CD4-positive, alpha-beta memory T cell (primary cell): ENCODE measurements at regions not wholly inside any gene's neighbourhood (a gene's known extent, or its start where the extent isn't known, plus 50 kb on each side); places are given as distances from the start of the nearest gene placed in this dataset.

Source experiments
- CTCF ChIA-PET: fragments of 350-600 bp; sonication (Branson Sonifier 250); formaldehyde crosslinking; loops from one replicate; lab custom pipeline; 2021; ENCODE audit warnings: inconsistent platforms; ENCODE audit not compliant: partially characterized antibody; lab: Charles Lee
- POLR2A ChIA-PET: fragments of 350-600 bp; sonication (Branson Sonifier 250); formaldehyde crosslinking; loops from one replicate; lab custom pipeline; 2021; ENCODE audit not compliant: partially characterized antibody; lab: Charles Lee
- DNase-seq, 5 donors: peaks; one replicate each; pipeline versions ENCODE4 v3.0.0 to v3.0.0-alpha.2; 2020 to 2022; ENCODE audit warnings: mixed read lengths in 1 of 5
- H3K27ac ChIP-seq: one replicate; pipeline ENCODE4 v1.7.0; 2013; ENCODE audit warnings: low read depth, low read length
- H3K27me3 ChIP-seq: 2 replicates; pipeline ENCODE4 v1.7.0; 2013; ENCODE audit warnings: mild to moderate bottlenecking, low read length, moderate library complexity; ENCODE audit not compliant: insufficient read depth
- H3K36me3 ChIP-seq: 2 replicates; pipeline ENCODE4 v1.7.0; 2013; ENCODE audit warnings: mild to moderate bottlenecking, low read length, moderate library complexity; ENCODE audit not compliant: insufficient read depth
- H3K4me1 ChIP-seq: 2 replicates; pipeline ENCODE4 v1.7.0; 2013; ENCODE audit warnings: mild to moderate bottlenecking, low read length, moderate library complexity; ENCODE audit not compliant: insufficient read depth
- H3K4me3 ChIP-seq, 2 donors: one replicate each; pipeline ENCODE4 v1.7.0; 2013; ENCODE audit warnings: low read length in 2 of 2, mild to moderate bottlenecking in 1 of 2
- H3K9me3 ChIP-seq, 2 donors: one replicate each; pipeline ENCODE4 v1.7.0; 2013; ENCODE audit warnings: low read length in 2 of 2, control low read depth in 1 of 2; ENCODE audit not compliant: control insufficient read depth in 1 of 2
- H3K27ac Mint-ChIP-seq, 7 donors: one replicate each; pipeline ENCODE4 v1.8.0; 2020 to 2021; ENCODE audit warnings: mixed read lengths in 7 of 7, mild to moderate bottlenecking in 6 of 7, inconsistent platforms in 3 of 7, moderate library complexity in 3 of 7
- H3K27me3 Mint-ChIP-seq, 2 donors: one replicate each; pipeline ENCODE4 v1.8.0; 2020 to 2021; ENCODE audit warnings: mixed read lengths in 2 of 2
- H3K36me3 Mint-ChIP-seq, 2 donors: one replicate each; pipeline ENCODE4 v1.8.0; 2020 to 2021; ENCODE audit warnings: mixed read lengths in 2 of 2, inconsistent platforms in 1 of 2, mild to moderate bottlenecking in 1 of 2
- H3K4me1 Mint-ChIP-seq, 4 donors: one replicate each; pipeline ENCODE4 v1.8.0; 2020 to 2021; ENCODE audit warnings: mixed read lengths in 4 of 4, mild to moderate bottlenecking in 1 of 4
- H3K4me3 Mint-ChIP-seq, 8 donors: one replicate each; pipeline ENCODE4 v1.8.0; 2020 to 2021; ENCODE audit warnings: mixed read lengths in 8 of 8, mild to moderate bottlenecking in 7 of 8, moderate library complexity in 6 of 8, inconsistent platforms in 3 of 8
- H3K9me3 Mint-ChIP-seq, 8 donors: one replicate each; pipeline ENCODE4 v1.8.0; 2020 to 2021; ENCODE audit warnings: mixed read lengths in 8 of 8, mild to moderate bottlenecking in 5 of 8, inconsistent platforms in 3 of 8, moderate library complexity in 1 of 8
- intact Hi-C: fragments of 100-400 bp; cut with micrococcal nuclease; formaldehyde crosslinking; loops from one replicate; pipeline ENCODE4 v1.15.1; 2023

DNA sequence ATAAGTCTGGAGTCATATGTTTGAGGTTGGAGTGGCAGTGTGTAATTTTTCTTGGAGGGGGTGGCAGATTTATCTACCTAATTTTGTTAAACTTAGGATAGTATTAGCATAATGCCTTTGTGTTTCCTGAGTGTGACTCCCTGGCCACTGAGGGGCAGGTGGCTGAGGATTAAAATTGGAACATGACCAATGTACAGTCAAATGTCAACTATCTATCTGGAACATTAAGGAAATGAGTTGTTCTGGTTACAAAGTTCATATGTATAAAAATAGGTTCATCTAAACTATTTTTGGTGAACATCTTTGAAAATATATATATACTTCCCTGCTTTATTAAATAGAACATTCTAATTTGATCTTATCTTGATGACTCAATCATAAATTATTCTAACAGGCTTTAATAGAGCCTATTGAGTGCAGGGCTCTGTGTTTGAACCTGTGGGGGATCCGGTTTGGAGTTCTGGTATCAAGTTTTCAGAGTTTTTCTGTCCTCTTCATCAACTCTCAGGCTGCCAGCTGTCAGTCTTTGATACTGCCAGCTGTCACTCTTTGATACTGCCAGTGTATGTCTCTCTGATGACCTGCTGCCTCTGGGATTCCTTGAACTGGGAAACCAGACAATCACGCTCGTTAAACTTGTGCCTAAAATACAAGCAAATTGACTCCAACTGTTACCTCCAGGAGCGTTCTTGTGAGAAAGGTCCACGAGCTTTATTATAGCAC lies 309.6 kb downstream of the METTL15 start:
- Mint-ChIP-seq H3K36me3 (no peaks in the 10 kb centered on the region), H3K4me3 (no peak overlapping the region), H3K27me3 (no peaks in the 10 kb centered on the region), H3K27ac (no peak overlapping the region), H3K9me3 (peaks cover 4 to 21% (median 11%) of the 10 kb centered on the region in 8 donors), H3K4me1 (no peaks in the 10 kb centered on the region)
- no peaks in the 10 kb centered on the region for H3K27me3 ChIP-seq
- no peaks in the 10 kb centered on the region for H3K36me3 ChIP-seq
- H3K4me3 ChIP-seq: no peak overlapping the region
- intact Hi-C loops: no loop called here
- H3K4me1 ChIP-seq: no peaks in the 10 kb centered on the region
- H3K27ac ChIP-seq: no peak overlapping the region
- CTCF ChIA-PET: no interaction called here
- no peak for DNase-seq
- POLR2A ChIA-PET: no interaction called here
- no peaks in the 10 kb centered on the region for H3K9me3 ChIP-seq

DNA sequence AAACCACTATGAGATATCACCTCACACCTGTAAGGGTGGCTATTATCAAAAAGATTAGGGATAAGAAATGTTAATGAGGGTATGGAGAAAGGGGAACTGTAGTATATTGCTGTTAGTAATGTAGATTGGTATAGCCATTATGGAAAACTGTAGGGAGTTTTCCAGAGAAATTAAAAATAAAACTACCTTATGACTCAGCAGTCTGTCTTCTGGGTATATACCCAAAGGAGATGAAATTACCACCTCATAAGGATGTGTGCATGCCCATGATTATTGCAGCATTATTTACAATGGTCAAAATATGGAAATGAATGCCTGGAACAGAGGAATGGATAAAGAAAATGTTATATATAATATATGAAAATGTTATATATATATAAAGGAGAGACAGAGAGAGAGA lies 303.8 kb downstream of the METTL15 start:
- H3K4me3 Mint-ChIP-seq: no peak overlapping the region
- CTCF ChIA-PET: interaction anchor here (0.6 kb wide), 1 partner anchor 1389 kb away, joined by 4 read pairs; no protein-coding TSS in a partner anchor
- no peaks in the 10 kb centered on the region for H3K9me3 ChIP-seq
- H3K4me3 ChIP-seq: no peak overlapping the region
- no peaks in the 10 kb centered on the region for H3K4me1 ChIP-seq
- H3K36me3 Mint-ChIP-seq: no peaks in the 10 kb centered on the region
- no peak for DNase-seq
- POLR2A ChIA-PET: no interaction called here
- peaks cover 0 to 9% (median 6%) of the 10 kb centered on the region in 8 donors for H3K9me3 Mint-ChIP-seq
- no peaks in the 10 kb centered on the region for H3K27me3 Mint-ChIP-seq
- no peak overlapping the region for H3K27ac Mint-ChIP-seq
- intact Hi-C loops: no loop called here
- H3K4me1 Mint-ChIP-seq: no peaks in the 10 kb centered on the region
- no peak overlapping the region for H3K27ac ChIP-seq
- no peaks in the 10 kb centered on the region for H3K36me3 ChIP-seq
- H3K27me3 ChIP-seq: no peaks in the 10 kb centered on the region

DNA sequence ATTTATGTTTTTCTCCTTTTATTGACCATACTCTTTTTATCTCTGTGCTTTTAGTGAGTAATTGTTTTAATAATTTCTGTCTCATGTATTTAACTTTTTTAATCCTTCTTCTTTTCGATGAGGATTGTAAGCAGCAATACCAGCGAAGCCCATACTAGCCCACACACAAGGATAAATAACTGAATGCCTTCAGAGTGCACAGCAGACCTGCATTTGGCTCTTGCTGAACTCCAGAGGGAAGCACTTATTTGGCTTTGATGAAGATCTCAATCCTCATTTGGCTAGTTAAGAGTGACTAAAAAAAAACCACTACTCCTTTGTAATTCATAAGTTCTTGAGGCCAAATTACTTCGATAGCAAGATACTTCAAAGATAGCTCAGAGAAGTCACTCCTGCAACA lies 293.3 kb downstream of the METTL15 start:
- Mint-ChIP-seq H3K27ac (no peak overlapping the region), H3K36me3 (no peaks in the 10 kb centered on the region), H3K4me3 (no peak overlapping the region), H3K27me3 (peaks cover 0 to 2% of the 10 kb centered on the region in 2 donors), H3K9me3 (peaks cover 0 to 13% (median 3%) of the 10 kb centered on the region in 8 donors), H3K4me1 (no peaks in the 10 kb centered on the region)
- Histone ChIP-seq H3K36me3 (no peaks in the 10 kb centered on the region), H3K27me3 (no peaks in the 10 kb centered on the region), H3K9me3 (no peaks in the 10 kb centered on the region), H3K27ac (no peak overlapping the region), H3K4me3 (no peak overlapping the region), H3K4me1 (no peaks in the 10 kb centered on the region)
- CTCF ChIA-PET: no interaction called here
- intact Hi-C loops: no loop called here
- no peak for DNase-seq
- POLR2A ChIA-PET: no interaction called here

DNA sequence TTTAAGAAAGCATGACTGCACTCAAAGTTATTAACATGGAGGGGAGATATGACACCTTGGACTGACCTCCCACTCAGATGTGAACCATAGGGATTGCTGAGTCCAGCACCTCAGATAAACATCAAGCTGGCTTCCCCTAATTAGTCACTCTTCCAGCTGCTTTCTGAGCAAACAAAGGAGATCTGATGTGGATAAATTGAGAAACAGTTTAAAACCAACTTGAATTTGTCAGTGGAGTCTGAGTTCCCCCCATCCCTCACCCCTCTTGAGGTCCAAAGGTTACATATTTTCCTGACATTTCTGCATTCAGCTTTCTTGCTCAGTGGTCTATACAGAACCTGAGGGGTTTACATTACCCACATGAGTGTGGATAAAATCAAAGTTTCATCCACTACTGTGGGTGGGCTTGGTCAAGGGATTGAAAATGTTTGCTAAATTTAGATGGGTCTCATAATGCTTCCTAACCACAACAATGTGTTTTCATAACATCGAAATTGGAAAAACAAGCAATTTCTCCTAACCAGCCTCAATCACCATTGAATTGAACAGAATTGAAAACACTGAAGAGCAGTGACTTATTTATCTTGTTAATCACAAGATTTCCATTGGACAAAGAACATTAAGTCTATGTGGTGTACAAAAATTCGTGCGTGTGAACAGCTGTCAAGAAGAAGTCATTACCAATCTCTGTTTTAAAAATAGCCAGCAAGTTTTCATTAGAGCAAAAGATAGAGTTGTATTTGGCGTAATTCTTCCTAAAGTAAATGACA lies 292.3 kb downstream of the METTL15 start:
- DNase-seq: no peak
- no peak overlapping the region for H3K27ac ChIP-seq
- Mint-ChIP-seq H3K27me3 (peaks cover 0 to 2% of the 10 kb centered on the region in 2 donors), H3K9me3 (peaks cover 0 to 17% (median 5%) of the 10 kb centered on the region in 8 donors), H3K4me1 (no peaks in the 10 kb centered on the region), H3K27ac (no peak overlapping the region), H3K36me3 (no peaks in the 10 kb centered on the region), H3K4me3 (no peak overlapping the region)
- POLR2A ChIA-PET: no interaction called here
- H3K9me3 ChIP-seq: no peaks in the 10 kb centered on the region
- H3K4me1 ChIP-seq: no peaks in the 10 kb centered on the region
- no peaks in the 10 kb centered on the region for H3K27me3 ChIP-seq
- intact Hi-C loops: no loop called here
- H3K36me3 ChIP-seq: no peaks in the 10 kb centered on the region
- CTCF ChIA-PET: no interaction called here
- no peak overlapping the region for H3K4me3 ChIP-seq

DNA sequence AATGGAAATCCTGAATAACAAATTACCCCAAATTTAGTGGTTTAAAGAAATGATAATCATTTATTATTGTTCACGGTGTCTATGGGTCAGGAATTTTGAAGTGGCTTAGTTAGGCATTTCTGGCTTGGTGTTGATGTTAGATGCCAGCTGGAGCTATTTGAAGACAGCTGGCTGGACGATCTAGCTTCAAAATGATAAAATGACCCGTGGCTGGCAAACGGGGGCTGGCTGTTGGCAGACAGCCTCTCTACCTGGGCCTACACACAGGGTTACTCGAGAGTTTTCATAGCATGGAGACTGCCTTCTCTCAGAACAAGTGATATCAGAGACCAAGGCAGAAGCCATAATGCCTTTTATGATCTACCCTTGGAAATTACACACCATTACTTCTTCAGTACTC lies 285.2 kb downstream of the METTL15 start:
- H3K4me1 ChIP-seq: no peaks in the 10 kb centered on the region
- no peaks in the 10 kb centered on the region for H3K9me3 ChIP-seq
- intact Hi-C loops: no loop called here
- Mint-ChIP-seq H3K27ac (no peak overlapping the region), H3K9me3 (peaks cover 6 to 23% (median 19%) of the 10 kb centered on the region in 8 donors), H3K4me1 (no peaks in the 10 kb centered on the region), H3K4me3 (no peak overlapping the region), H3K27me3 (no peaks in the 10 kb centered on the region), H3K36me3 (no peaks in the 10 kb centered on the region)
- ChIA-PET POLR2A (no interaction called here), CTCF (no interaction called here)
- no peaks in the 10 kb centered on the region for H3K27me3 ChIP-seq
- H3K4me3 ChIP-seq: no peak overlapping the region
- DNase-seq: no peak
- no peak overlapping the region for H3K27ac ChIP-seq
- no peaks in the 10 kb centered on the region for H3K36me3 ChIP-seq

DNA sequence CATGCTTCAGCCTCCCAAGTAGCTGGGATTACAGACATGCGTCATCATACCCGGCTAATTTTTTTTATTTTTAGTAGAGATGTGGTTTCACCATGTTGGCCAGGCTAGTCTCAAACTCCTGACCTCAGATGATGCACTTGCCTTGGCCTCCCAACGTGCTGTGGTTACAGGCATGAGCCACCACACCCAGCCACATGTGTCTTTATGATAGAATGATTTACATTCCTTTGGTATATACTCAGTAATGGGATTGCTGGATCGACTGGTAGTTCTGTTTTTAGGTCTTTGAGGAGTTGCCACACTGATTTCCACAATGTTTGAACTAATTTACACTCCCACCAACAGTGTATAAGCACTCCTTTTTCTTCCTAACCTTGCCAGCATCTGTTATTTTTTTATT lies 276.2 kb downstream of the METTL15 start:
- ChIA-PET CTCF (no interaction called here), POLR2A (no interaction called here)
- H3K4me3 ChIP-seq: no peak overlapping the region
- no peaks in the 10 kb centered on the region for H3K9me3 ChIP-seq
- DNase-seq: no peak
- intact Hi-C loops: no loop called here
- H3K4me3 Mint-ChIP-seq: no peak overlapping the region
- H3K36me3 Mint-ChIP-seq: peaks cover 0 to 1% of the 10 kb centered on the region in 2 donors
- H3K27ac ChIP-seq: no peak overlapping the region
- no peaks in the 10 kb centered on the region for H3K27me3 ChIP-seq
- no peaks in the 10 kb centered on the region for H3K36me3 ChIP-seq
- no peaks in the 10 kb centered on the region for H3K4me1 ChIP-seq
- no peaks in the 10 kb centered on the region for H3K27me3 Mint-ChIP-seq
- no peaks in the 10 kb centered on the region for H3K4me1 Mint-ChIP-seq
- no peak overlapping the region for H3K27ac Mint-ChIP-seq
- H3K9me3 Mint-ChIP-seq: peaks cover 0 to 37% (median 23%) of the 10 kb centered on the region in 8 donors

DNA sequence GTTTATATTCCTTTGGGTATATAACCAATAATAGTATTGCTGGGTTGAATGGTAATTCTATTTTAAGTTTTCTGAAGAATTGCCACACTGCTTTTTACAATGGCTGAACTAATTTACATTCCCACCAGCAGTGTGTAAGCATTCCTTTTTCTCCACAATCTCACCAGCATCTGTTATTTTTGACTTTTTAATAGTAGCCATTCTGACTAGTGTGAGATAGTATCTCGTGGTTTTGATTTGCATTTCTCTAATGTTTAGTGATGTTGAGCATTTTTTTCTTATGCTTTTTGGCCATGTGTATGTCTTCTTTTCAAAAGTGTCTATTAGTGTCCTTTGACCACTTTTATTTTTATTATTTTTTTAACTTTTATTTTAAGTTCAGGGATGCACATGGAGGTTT lies 275.3 kb downstream of the METTL15 start:
- H3K27me3 ChIP-seq: no peaks in the 10 kb centered on the region
- CTCF ChIA-PET: no interaction called here
- no peak for DNase-seq
- Mint-ChIP-seq H3K9me3 (peaks cover 0 to 45% (median 31%) of the 10 kb centered on the region in 8 donors), H3K27ac (no peak overlapping the region), H3K27me3 (no peaks in the 10 kb centered on the region), H3K36me3 (peaks cover 0 to 1% of the 10 kb centered on the region in 2 donors), H3K4me3 (no peak overlapping the region), H3K4me1 (no peaks in the 10 kb centered on the region)
- H3K9me3 ChIP-seq: no peaks in the 10 kb centered on the region
- intact Hi-C loops: no loop called here
- no peak overlapping the region for H3K4me3 ChIP-seq
- H3K4me1 ChIP-seq: no peaks in the 10 kb centered on the region
- H3K36me3 ChIP-seq: no peaks in the 10 kb centered on the region
- POLR2A ChIA-PET: no interaction called here
- H3K27ac ChIP-seq: no peak overlapping the region
